NOMO-1 treated with DMSO at 0.1 percent for 48 hours (cell line): ENCODE measurements at regions not wholly inside any gene's neighbourhood (a gene's known extent, or its start where the extent isn't known, plus 50 kb on each side); places are given as distances from the start of the nearest gene placed in this dataset.
A peak's percentile ranks its signal among the peaks of the same experiment; 100 is the strongest.
"Not testable (repeated sequence)": the region's sequence is repeated elsewhere in the genome, so short reads cannot be mapped to it uniquely, and the experiment has no call there.

Source experiments
- DNase-seq: peaks from one replicate; lab custom pipeline; 2025; ENCODE audit not compliant: unreplicated experiment; lab: John Stamatoyannopoulos, UW

DNA sequence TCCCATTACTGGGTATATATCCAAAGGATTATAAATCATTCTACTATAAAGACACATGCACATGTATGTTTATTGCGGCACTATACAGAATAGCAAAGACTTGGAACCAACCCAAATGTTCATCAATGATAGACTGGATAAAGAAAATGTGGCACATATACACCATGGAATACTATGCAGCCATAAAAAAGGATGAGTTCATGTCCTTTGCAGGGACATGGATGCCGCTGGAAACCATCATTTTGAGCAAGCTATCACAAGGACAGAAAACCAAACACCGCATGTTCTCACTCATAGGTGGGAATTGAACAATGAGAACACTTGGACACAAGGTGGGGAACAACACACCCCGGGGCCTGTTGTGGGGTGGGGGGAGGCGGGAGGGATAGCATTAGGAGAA is 57.0 kb upstream of the NEUROD1 start:
- DNase-seq: not testable (repeated sequence)

- DNase-seq: peak; percentile 8
These were observed 57.8 kb upstream of the NEUROD1 start for GRCh38 chr2:181738074-181738473.

- no peak for DNase-seq
These were observed 58.2 kb upstream of the NEUROD1 start for GRCh38 chr2:181738563-181738962.

- DNase-seq: no peak
These were observed 61.4 kb upstream of the NEUROD1 start for GRCh38 chr2:181741756-181742155.

- DNase-seq: no peak
These were observed 62.0 kb upstream of the NEUROD1 start for GRCh38 chr2:181742361-181742760.

GRCh38 chr2:181742922-181743722 is 62.8 kb upstream of the NEUROD1 start:
- peak; percentile 57 for DNase-seq

- DNase-seq: no peak
These were observed 63.4 kb upstream of the NEUROD1 start for GRCh38 chr2:181743723-181744031.

GRCh38 chr2:181745796-181746540 is 65.7 kb upstream of the NEUROD1 start:
- no peak for DNase-seq

- DNase-seq: no peak
These were observed 66.5 kb upstream of the NEUROD1 start for GRCh38 chr2:181746844-181747243.

GRCh38 chr2:181750305-181750704 is 70.0 kb upstream of the NEUROD1 start:
- no peak for DNase-seq

- DNase-seq: no peak
These were observed 71.1 kb upstream of the NEUROD1 start for GRCh38 chr2:181751266-181752030.

DNA sequence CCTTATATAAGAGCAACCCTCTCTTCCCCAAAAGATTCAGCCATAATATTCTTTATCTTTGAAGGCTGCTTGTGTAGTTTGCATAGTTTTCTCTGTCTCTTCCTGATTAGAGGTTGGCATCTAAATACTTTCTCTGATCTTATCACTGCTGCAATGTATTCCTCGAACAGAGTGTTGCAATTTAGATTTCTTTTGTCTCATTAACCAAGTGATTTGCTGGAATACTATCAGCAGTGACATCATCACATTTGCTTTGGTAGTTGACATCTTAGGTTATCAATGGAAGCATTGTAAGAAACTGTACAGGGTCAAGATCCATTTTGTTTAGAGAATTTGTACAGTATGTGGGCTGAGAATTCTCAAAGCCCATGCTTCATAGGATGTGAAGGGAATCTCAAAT is 72.0 kb upstream of the NEUROD1 start:
- no peak for DNase-seq

DNA sequence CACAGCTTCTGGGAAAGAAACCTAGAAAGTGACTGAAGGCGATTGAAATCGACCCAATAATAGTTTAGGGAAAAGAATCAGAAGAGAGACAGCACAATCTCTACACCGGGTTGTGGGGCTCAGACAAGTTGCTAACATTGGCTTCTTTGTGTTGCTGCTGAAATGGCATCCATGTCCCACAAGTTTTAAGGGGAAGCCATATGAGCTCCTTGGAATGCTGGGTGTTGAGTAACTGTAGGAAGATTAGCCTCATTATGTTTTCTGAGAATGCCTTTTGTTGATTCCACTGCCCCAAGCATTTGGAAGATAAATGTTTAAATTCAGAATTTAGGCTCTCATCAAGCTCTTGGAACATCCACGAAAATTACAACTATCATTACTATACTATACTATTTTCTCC is 73.4 kb upstream of the NEUROD1 start:
- no peak for DNase-seq

DNA sequence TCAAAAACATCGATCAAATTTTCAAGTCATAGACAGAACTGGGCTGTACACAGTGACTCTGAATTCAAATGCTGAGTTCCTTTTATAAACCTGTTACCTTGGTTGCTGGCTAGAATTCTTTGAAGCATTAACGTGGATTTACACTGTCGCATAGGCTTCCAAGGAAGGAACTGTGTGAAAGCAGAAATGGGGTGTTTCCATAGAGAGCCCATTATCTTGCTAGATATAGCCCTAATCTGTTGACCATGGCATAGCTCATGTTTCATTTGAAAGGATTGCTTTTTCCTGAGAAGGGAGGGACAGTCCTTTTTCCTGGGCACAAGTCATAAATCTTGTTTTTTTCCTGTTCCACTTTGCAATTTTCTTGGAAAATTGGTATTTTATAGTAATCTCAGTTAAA is 73.8 kb upstream of the NEUROD1 start:
- DNase-seq: no peak

GRCh38 chr2:181755181-181755580 is 74.9 kb upstream of the NEUROD1 start:
- no peak for DNase-seq

GRCh38 chr2:181760521-181760920 is 80.2 kb upstream of the NEUROD1 start:
- DNase-seq: no peak

DNA sequence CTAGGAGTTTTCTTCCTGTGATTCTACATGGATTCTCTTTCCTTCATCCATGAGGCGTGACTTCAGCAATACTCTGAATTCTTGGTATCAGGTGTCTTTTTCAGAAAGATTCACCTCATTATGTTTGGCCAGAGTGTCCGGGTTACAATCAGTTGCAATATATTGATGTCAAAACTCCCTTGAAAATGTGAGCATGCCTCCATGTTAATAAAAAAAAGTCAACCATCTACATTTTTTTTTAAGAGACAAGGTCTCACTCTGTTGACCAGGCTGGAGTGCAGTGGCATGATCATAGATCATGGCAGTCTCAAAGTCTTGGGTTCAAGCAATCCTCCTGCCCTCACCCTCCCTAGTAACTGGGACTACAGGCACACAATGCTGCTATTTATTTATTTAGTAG is 80.9 kb upstream of the NEUROD1 start:
- no peak for DNase-seq

- no peak for DNase-seq
These were observed 81.7 kb upstream of the NEUROD1 start for GRCh38 chr2:181762000-181762399.

DNA sequence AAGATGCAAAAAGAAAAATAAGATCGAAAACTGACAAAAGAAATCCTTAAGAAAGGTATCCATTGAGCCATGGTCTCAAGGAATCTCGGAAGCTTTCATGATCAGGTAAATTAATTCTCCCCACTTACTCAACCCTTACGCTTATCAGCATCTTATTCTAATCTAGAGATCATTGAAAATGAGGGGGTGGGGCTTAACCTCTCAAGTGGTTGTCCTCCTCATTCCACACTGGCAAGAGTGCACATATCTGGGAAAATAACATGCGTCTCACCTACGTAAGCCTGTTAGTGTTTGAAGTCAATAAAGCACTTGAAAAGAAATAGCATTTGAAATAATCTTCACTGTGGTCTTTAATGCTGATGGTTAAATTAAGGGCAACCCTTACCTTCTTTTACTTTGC is 82.5 kb upstream of the NEUROD1 start:
- DNase-seq: no peak

DNA sequence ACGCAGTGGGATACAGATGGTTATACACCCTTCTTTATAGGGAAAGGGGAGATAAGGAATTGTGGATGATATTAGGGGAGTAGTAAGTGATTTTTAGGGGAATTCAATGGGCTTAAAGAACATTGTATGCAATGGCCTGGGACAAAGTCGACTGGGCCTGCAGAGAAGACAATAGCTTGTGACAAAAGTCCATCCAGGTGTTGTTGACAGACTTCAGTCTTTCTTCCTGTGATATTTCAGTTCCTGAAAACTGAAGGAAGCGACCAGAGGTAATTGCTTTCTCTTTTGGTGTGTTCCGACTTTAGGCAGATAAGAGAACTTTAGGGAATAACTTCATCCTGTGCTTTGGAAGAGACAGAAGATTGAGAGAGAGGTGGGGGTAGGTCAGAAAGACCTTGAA is 83.1 kb upstream of the NEUROD1 start:
- no peak for DNase-seq

GRCh38 chr2:181764095-181764963 is 84.0 kb upstream of the NEUROD1 start:
- no peak for DNase-seq
